ENCODE measurements at regions not wholly inside any gene's neighbourhood (a gene's known extent, or its start where the extent isn't known, plus 50 kb on each side); places are given as distances from the start of the nearest gene placed in this dataset.

GRCh38 chr10:62634576-62634975 lies 169.9 kb upstream of the ADO start:
- TF ChIP-seq CTCF (IDR thresholded peaks at IDR 0.05; ENCODE audit: low read depth, low read length) = no peak
- no peak overlapping the region for H3K4me3 ChIP-seq (ENCODE audit: low read depth, low read length)

- no peak for TF ChIP-seq CTCF (IDR thresholded peaks at IDR 0.05; ENCODE audit: low read depth, low read length)
- no peak overlapping the region for H3K4me3 ChIP-seq (ENCODE audit: low read depth, low read length)
Observed at GRCh38 chr10:62635127-62635526, 169.4 kb upstream of the ADO start.

- no peak; the same call in 1 of the 2 replicates for TF ChIP-seq CTCF (IDR thresholded peaks at IDR 0.05; ENCODE audit: low read depth, low read length)
- peak overlapping the region; percentile 54 for H3K4me3 ChIP-seq (ENCODE audit: low read depth, low read length)
Observed at GRCh38 chr10:62636825-62637248, 167.7 kb upstream of the ADO start.

GRCh38 chr10:62637249-62638061 lies 167.1 kb upstream of the ADO start:
- H3K4me3 ChIP-seq (ENCODE audit: low read depth, low read length) = peak overlapping the region; percentile 54
- TF ChIP-seq CTCF (IDR thresholded peaks at IDR 0.05; ENCODE audit: low read depth, low read length) = no peak

- no peak overlapping the region for H3K4me3 ChIP-seq (ENCODE audit: low read depth, low read length)
- TF ChIP-seq CTCF (IDR thresholded peaks at IDR 0.05; ENCODE audit: low read depth, low read length) = no peak
Observed at GRCh38 chr10:62638062-62638477, 166.4 kb upstream of the ADO start.

- no peak overlapping the region for H3K4me3 ChIP-seq (ENCODE audit: low read depth, low read length)
- no peak for TF ChIP-seq CTCF (IDR thresholded peaks at IDR 0.05; ENCODE audit: low read depth, low read length)
Observed at GRCh38 chr10:62639144-62639543, 165.4 kb upstream of the ADO start.

- TF ChIP-seq CTCF (IDR thresholded peaks at IDR 0.05; ENCODE audit: low read depth, low read length) = no peak
- no peak overlapping the region for H3K4me3 ChIP-seq (ENCODE audit: low read depth, low read length)
Observed at GRCh38 chr10:62640411-62640810, 164.1 kb upstream of the ADO start.

Measured in WI38 (cell line).